GM19438 (cell line): ENCODE measurements at regions not wholly inside any gene's neighbourhood (a gene's known extent, or its start where the extent isn't known, plus 50 kb on each side); places are given as distances from the start of the nearest gene placed in this dataset.
"Not testable (repeated sequence)": the region's sequence is repeated elsewhere in the genome, so short reads cannot be mapped to it uniquely, and the experiment has no call there.

Source experiments
- ATAC-seq: cut with Tn5 transposase; IDR thresholded peaks from one replicate; pipeline ENCODE4 v1.9.1; 2021; ENCODE audit warnings: low read depth; ENCODE audit not compliant: unreplicated experiment

DNA sequence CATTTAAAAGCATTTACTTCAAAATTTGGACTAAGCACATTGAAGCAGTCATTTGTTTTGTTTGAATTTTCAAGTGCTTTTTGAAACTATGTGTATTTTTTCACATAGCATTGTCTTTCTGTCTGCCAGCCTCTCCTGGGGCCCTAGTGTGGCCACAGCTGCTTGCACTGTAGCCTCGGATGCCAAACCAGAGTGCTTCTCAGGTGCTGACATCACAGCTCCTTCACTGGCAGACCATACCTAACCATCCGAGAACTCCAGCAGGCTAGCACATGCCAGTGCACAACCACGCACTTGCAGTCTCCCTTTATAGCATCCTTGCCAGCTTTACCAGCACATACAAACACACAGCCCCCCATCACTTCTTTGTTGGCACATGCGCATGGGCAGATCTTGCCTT, 1019.7 kb downstream of the STPG2 start:
- ATAC-seq = no peak

- no peak for ATAC-seq
Observed at GRCh38 chr4:97132435-97132834, 1010.8 kb downstream of the STPG2 start.

DNA sequence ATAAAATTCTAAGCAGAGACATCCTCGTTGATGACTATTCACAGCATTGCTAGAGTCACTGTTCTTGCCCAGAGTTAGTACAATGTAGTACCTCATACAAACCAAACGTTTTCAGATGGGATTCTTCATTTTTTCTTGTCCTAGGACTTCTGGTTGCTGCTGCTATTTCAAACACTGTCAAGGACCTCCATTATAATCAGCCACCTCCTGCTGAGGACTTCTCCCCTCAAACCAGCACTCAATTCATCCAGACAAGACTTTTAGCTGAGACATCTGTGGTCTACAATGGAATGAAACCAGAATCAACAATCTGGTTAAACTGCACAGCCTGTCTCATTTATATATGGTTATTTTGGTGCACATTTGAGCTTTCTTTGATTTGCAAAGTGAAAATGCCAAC, 1008.8 kb downstream of the STPG2 start:
- no peak for ATAC-seq

- no peak for ATAC-seq
Observed at GRCh38 chr4:97139791-97140190, 1003.5 kb downstream of the STPG2 start.

DNA sequence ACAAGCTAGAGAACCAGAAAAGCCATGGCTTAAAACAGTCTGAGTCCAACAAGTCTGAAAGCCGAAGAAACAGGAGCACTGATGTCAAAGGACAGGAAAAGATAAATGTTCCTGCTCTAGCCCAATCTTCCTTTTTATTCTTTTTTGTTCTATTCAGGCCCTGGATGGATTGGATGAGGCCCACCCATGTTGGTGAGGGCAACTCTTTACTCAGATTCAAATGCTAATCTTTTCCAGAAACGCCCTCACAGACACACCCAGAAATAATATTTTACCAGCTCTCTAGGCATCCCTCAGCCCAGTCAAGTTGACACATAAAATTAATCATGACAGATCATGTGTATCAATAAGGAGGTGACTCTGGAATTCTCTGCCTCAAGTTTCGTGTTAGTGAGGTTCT, 1002.7 kb downstream of the STPG2 start:
- ATAC-seq = no peak

DNA sequence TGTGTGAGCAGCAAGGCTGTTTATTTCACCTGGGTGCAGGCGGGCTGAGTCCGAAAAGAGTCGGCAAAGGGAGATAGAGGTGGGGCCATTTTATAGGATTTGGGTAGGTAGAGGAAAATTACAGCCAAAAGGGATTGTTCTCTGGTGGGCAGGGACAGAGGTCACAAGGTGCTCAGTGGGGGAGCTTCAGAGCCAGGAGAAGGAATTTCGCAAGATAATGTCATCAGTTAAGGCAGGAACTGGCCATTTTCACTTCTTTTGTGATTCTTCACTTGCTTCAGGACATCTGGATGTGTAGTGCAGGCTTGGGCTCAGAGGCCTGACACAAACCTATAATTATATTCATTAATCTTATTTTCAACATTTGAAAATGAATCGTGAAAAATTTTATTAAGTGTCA, 1001.9 kb downstream of the STPG2 start:
- not testable (repeated sequence) for ATAC-seq

- no peak for ATAC-seq
Observed at GRCh38 chr4:97142410-97142809, 1000.9 kb downstream of the STPG2 start.

- ATAC-seq = no peak
Observed at GRCh38 chr4:97142893-97143292, 1000.4 kb downstream of the STPG2 start.

DNA sequence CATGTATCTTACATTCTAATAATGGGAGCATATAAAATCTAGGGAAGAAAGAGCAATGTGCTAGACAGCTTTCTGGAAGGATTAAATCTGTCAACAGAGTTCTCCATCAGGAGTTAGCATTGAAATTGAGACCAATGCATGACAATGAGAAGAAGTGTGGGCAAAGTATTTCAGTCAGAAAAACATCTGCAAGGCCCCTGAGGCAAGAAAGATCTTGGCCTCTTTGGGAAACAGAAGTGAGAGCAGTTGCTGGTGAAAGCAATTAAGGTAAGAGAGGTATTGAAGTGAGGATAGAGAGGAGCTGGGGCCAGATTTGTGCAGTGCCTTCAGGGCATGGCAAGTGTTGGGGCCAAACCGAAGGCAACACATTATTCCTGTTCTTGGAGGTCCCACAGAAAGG, 999.1 kb downstream of the STPG2 start:
- ATAC-seq = no peak

- ATAC-seq = no peak
Observed at GRCh38 chr4:97150966-97151365, 992.3 kb downstream of the STPG2 start.

GRCh38 chr4:97152149-97152548, 991.1 kb downstream of the STPG2 start:
- ATAC-seq = no peak

GRCh38 chr4:97153042-97153441, 990.2 kb downstream of the STPG2 start:
- ATAC-seq = no peak

DNA sequence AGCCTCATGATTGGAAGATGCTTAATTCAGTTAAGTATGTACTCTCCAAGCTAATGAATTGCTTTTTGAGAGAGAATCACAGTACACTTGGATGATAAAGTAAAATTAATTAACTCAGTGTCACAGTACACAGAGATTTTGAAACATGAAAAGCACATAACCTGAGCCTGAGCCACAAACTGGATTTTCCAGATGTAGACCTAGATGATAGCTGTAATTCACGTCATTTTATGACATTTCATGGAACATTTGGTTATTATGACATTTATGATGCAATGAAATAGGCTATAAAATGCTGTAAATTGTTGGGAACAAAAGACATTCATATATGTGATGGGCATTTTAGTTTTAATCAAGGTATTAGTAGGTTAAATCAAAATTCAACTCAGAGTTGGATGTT, 983.7 kb downstream of the STPG2 start:
- no peak for ATAC-seq

- ATAC-seq = no peak
Observed at GRCh38 chr4:97185233-97185632, 958.0 kb downstream of the STPG2 start.

DNA sequence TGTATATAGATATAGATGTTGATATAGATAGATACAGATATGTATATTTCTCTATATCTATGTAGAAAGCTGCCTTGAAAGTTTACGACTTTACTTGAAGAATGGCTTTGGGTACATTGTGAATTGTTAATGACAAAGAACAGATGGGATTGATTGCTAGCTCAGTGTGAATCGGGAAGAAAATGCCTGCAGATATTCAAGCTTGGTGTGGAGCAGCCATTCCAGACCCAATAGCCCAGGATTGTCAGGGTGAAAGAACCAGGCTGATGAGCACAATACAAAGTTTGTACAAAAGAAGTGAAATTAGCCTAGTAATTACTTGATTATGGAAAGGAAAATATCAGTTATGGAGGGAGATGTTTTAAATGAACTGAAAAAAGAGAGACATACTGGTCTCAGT, 946.2 kb downstream of the STPG2 start:
- ATAC-seq = no peak

GRCh38 chr4:97208749-97209148, 934.5 kb downstream of the STPG2 start:
- no peak for ATAC-seq

GRCh38 chr4:97215409-97215941, 927.8 kb downstream of the STPG2 start:
- ATAC-seq = no peak

DNA sequence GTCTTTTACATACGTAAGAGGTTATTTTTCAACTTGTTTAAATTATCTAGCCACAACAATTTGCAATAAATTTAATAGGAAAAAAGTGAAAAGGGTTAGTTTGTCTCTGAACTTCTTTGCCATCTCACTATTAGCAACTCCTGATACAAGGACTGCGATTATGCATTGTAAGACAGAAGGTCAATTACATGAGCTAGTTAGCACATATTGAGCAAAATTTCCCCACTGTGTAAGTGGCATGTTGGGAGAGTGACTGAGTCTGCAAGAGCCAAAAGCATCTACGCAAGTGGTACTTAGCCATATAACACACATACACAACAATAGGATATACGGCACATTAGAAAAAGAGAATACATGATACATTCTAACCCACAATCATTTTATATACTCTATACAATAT, 927.2 kb downstream of the STPG2 start:
- no peak for ATAC-seq

DNA sequence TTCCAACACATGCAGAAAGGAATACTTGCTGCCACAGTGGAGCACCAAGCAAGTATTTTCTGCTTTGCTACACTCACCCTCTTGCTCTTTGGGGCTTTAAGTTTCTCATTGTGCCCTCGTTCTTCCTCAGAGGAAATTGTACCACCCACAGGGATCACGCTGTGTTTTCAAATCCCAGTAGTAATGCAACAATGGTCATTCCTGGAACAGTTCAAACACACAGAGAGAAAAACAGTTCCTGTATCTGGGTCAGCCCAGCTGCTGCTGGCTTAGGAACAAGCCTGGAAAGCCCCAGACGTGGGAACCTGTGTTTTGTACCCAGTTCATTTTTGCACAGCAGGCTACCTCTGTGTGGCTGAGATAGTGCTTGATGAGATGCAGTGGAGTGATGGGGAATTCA, 907.8 kb downstream of the STPG2 start:
- ATAC-seq = no peak

- no peak for ATAC-seq
Observed at GRCh38 chr4:97238956-97239666, 904.2 kb downstream of the STPG2 start.

DNA sequence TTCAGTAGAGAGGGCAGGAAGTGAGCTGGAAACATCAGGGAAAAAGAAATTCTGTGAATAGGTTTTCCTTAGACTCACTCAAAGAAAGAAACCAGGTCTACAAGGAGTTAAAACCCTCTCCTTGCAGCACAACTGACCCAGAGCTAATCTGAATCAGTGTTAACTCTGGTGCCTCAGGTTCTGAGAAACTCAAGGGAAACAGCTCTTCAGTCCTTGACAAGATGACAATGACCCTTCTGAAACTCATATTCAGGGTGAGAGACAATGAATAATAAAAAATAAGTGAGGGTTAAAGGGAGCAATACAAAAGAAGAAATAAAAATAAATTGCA, 903.6 kb downstream of the STPG2 start:
- no peak for ATAC-seq

DNA sequence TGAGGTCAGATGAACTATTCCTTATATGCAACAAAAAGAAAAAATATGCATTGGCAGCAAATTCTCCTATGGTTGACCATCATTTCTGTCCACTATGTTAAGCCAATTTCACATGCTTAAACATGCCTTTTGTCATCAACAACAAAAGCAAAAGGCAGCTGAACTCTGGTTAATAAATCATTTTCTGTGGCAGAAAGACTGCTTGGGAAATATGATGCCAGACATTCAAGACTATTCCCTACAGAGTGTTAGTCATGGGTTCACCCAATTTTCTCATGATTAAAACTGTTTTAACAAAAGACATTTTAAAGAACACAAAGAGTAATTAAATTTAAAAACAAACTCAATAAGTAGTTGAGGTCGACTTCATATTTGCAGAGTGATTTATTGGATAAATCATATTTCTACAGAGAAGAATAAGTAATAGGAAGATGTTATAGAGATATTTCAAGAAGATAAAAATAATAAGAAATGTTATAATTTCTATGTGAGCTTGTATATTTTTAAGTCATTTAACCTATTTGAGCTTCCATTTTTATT, 890.6 kb downstream of the STPG2 start:
- no peak for ATAC-seq

GRCh38 chr4:97262769-97263168, 880.5 kb downstream of the STPG2 start:
- no peak for ATAC-seq
